ENCODE measurements at regions not wholly inside any gene's neighbourhood (a gene's known extent, or its start where the extent isn't known, plus 50 kb on each side); places are given as distances from the start of the nearest gene placed in this dataset.

DNA sequence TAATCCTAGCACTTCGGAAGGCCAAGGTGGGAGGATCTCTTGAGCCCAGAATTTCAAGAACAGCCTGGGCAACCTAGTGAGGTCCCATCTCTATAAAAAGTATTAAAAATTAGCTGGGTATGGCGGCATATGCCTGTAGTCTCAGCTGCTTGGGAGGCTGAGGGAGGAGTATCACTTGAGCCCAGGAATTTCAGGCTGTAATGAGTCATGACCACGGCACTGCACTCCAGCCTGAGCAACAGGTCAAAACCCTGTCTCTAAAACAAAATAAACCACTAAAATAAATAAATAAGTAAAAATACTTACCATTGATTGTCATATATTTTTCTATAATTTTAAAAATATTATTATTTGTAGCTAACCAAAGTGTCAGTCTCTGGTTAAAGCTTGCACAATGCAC is 315.6 kb upstream of the SMIM31 start:
- Histone ChIP-seq H3K79me2 (ENCODE audit: low read length) (no peaks in the 10 kb centered on the region), H3K27me3 (ENCODE audit: low read depth, low read length) (no peaks in the 10 kb centered on the region), H2AFZ (ENCODE audit: low read depth, low read length) (no peak overlapping the region), H3K4me3 (ENCODE audit: low read length) (no peak overlapping the region), H3K9ac (ENCODE audit: low read length) (no peak overlapping the region), H4K20me1 (ENCODE audit: insufficient read depth, low read length) (no peaks in the 10 kb centered on the region), H3K4me1 (ENCODE audit: low read length) (no peaks in the 10 kb centered on the region), H3K9me3 (ENCODE audit: insufficient read depth, low read length) (no peaks in the 10 kb centered on the region), H3K27ac (ENCODE audit: low read length) (no peak overlapping the region), H3K4me2 (ENCODE audit: low read length) (no peak overlapping the region), H3K36me3 (replicated peaks; ENCODE audit: low read depth, low read length) (no peaks in the 10 kb centered on the region)
- TF ChIP-seq EZH2phosphoT487 (IDR thresholded peaks at IDR 0.05; ENCODE audit: low read depth), result no peak
- no peak for TF ChIP-seq CTCF (IDR thresholded peaks at IDR 0.05; ENCODE audit: low read depth, low read length)

DNA sequence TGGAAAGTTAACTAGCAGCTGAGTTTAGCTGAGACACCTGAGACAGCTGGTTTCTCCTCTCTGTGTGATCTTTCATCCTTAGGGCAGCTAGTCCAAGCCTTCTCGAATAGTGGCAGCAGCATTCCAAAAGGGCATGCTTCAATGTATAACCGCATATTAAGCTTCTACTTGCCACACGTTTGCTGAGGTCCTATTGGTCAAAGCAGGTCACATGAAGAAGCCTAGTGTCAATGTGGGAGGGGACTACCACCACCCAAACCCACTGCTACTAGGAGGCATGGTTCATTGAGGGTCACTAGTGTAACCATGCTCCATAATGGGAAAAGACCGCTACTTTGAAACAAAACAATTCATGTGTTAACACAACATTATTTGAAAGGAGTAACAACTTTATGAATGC is 314.9 kb upstream of the SMIM31 start:
- no peak overlapping the region for H3K4me2 ChIP-seq (ENCODE audit: low read length)
- no peak overlapping the region for H3K4me3 ChIP-seq (ENCODE audit: low read length)
- no peaks in the 10 kb centered on the region for H3K9me3 ChIP-seq (ENCODE audit: insufficient read depth, low read length)
- H3K27me3 ChIP-seq (ENCODE audit: low read depth, low read length), result no peaks in the 10 kb centered on the region
- no peak overlapping the region for H3K27ac ChIP-seq (ENCODE audit: low read length)
- H4K20me1 ChIP-seq (ENCODE audit: insufficient read depth, low read length), result no peaks in the 10 kb centered on the region
- no peak overlapping the region for H2AFZ ChIP-seq (ENCODE audit: low read depth, low read length)
- TF ChIP-seq CTCF (IDR thresholded peaks at IDR 0.05; ENCODE audit: low read depth, low read length) (no peak), EZH2phosphoT487 (IDR thresholded peaks at IDR 0.05; ENCODE audit: low read depth) (no peak)
- H3K4me1 ChIP-seq (ENCODE audit: low read length), result no peaks in the 10 kb centered on the region
- H3K36me3 ChIP-seq (replicated peaks; ENCODE audit: low read depth, low read length), result no peaks in the 10 kb centered on the region
- H3K9ac ChIP-seq (ENCODE audit: low read length), result no peak overlapping the region
- no peaks in the 10 kb centered on the region for H3K79me2 ChIP-seq (ENCODE audit: low read length)

DNA sequence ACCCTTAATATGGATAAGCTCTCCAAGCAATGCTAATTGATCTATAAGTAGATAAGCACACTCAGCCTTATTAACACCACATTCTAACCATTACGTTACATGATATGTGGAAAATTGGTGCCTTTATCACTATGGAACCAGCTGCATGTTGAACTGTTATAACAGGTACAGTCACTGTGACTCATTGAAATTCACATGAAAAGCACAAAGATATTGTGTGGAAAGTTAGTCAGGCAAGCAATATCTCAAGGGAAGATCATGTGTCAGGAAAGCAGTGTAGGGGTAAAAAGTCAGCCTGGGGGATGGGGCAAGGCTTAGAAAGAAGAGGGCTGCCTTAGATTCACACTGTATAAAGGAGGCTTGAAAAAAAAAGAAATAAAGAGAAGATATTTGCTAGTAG is 313.7 kb upstream of the SMIM31 start:
- no peaks in the 10 kb centered on the region for H3K36me3 ChIP-seq (replicated peaks; ENCODE audit: low read depth, low read length)
- TF ChIP-seq CTCF (IDR thresholded peaks at IDR 0.05; ENCODE audit: low read depth, low read length), result no peak
- no peak for TF ChIP-seq EZH2phosphoT487 (IDR thresholded peaks at IDR 0.05; ENCODE audit: low read depth)
- H2AFZ ChIP-seq (ENCODE audit: low read depth, low read length), result no peak overlapping the region
- H3K4me3 ChIP-seq (ENCODE audit: low read length), result no peak overlapping the region
- no peaks in the 10 kb centered on the region for H3K4me1 ChIP-seq (ENCODE audit: low read length)
- H3K27me3 ChIP-seq (ENCODE audit: low read depth, low read length), result no peaks in the 10 kb centered on the region
- no peaks in the 10 kb centered on the region for H4K20me1 ChIP-seq (ENCODE audit: insufficient read depth, low read length)
- H3K9ac ChIP-seq (ENCODE audit: low read length), result no peak overlapping the region
- H3K4me2 ChIP-seq (ENCODE audit: low read length), result no peak overlapping the region
- no peaks in the 10 kb centered on the region for H3K79me2 ChIP-seq (ENCODE audit: low read length)
- H3K9me3 ChIP-seq (ENCODE audit: insufficient read depth, low read length), result no peaks in the 10 kb centered on the region
- H3K27ac ChIP-seq (ENCODE audit: low read length), result no peak overlapping the region

- no peaks in the 10 kb centered on the region for H4K20me1 ChIP-seq (ENCODE audit: insufficient read depth, low read length)
- TF ChIP-seq EZH2phosphoT487 (IDR thresholded peaks at IDR 0.05; ENCODE audit: low read depth), result no peak
- no peaks in the 10 kb centered on the region for H3K9me3 ChIP-seq (ENCODE audit: insufficient read depth, low read length)
- H3K27ac ChIP-seq (ENCODE audit: low read length), result no peak overlapping the region
- H3K4me2 ChIP-seq (ENCODE audit: low read length), result no peak overlapping the region
- no peak overlapping the region for H3K9ac ChIP-seq (ENCODE audit: low read length)
- H3K36me3 ChIP-seq (replicated peaks; ENCODE audit: low read depth, low read length), result no peaks in the 10 kb centered on the region
- H3K27me3 ChIP-seq (ENCODE audit: low read depth, low read length), result no peaks in the 10 kb centered on the region
- no peaks in the 10 kb centered on the region for H3K4me1 ChIP-seq (ENCODE audit: low read length)
- H2AFZ ChIP-seq (ENCODE audit: low read depth, low read length), result no peak overlapping the region
- no peak overlapping the region for H3K4me3 ChIP-seq (ENCODE audit: low read length)
- H3K79me2 ChIP-seq (ENCODE audit: low read length), result no peaks in the 10 kb centered on the region
Measured at GRCh38 chr4:164441109-164441508, 312.8 kb upstream of the SMIM31 start.

DNA sequence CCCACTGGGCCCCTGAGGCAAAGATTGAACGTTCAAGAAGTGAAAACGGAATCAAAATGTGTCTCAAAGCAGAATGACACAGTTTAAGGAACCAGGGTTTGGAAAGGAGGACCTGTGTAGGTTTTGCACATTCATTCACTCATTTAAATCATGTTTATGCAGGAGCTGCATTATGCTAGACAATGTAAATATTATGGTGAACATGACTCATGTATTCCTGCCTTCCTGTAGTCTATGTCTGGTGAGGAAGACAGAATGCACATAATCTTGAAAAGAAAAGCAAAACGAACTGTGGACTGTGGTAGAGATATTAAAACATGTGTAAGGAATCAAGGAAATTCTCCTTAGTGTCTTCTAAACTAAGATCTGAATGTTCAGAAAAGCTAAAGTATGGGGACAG is 311.8 kb upstream of the SMIM31 start:
- TF ChIP-seq CTCF (IDR thresholded peaks at IDR 0.05; ENCODE audit: low read depth, low read length) (no peak), EZH2phosphoT487 (IDR thresholded peaks at IDR 0.05; ENCODE audit: low read depth) (no peak)
- Histone ChIP-seq H3K4me3 (ENCODE audit: low read length) (no peak overlapping the region), H3K27ac (ENCODE audit: low read length) (no peak overlapping the region), H3K9ac (ENCODE audit: low read length) (no peak overlapping the region), H3K4me1 (ENCODE audit: low read length) (no peaks in the 10 kb centered on the region), H3K79me2 (ENCODE audit: low read length) (no peaks in the 10 kb centered on the region), H3K27me3 (ENCODE audit: low read depth, low read length) (no peaks in the 10 kb centered on the region), H2AFZ (ENCODE audit: low read depth, low read length) (no peak overlapping the region), H3K9me3 (ENCODE audit: insufficient read depth, low read length) (no peaks in the 10 kb centered on the region), H4K20me1 (ENCODE audit: insufficient read depth, low read length) (no peaks in the 10 kb centered on the region), H3K4me2 (ENCODE audit: low read length) (no peak overlapping the region), H3K36me3 (replicated peaks; ENCODE audit: low read depth, low read length) (no peaks in the 10 kb centered on the region)

Measured in OCI-LY3 (cell line).